H9 (cell line): ENCODE measurements at regions not wholly inside any gene's neighbourhood (a gene's known extent, or its start where the extent isn't known, plus 50 kb on each side); places are given as distances from the start of the nearest gene placed in this dataset.
A peak's percentile ranks its signal among the peaks of the same experiment; 100 is the strongest.

Experiments used
- DNase-seq: peaks from one replicate; pipeline ENCODE4 v3.0.0-alpha.2; 2017
- H2AFZ ChIP-seq: one replicate; pipeline ENCODE4 v1.6.1; 2013; ENCODE audit warnings: mild to moderate bottlenecking, low read length, control low read depth, moderate library complexity
- H2AK5ac ChIP-seq: 2 replicates; pipeline ENCODE4 v1.6.1; 2013; ENCODE audit warnings: low read length, control low read depth, mixed read lengths; ENCODE audit not compliant: insufficient read length
- H2BK120ac ChIP-seq: one replicate; pipeline ENCODE4 v1.6.1; 2013; ENCODE audit warnings: low read depth, mild to moderate bottlenecking, low read length, control low read depth, inconsistent platforms; ENCODE audit not compliant: poor library complexity, severe bottlenecking
- H2BK12ac ChIP-seq: 2 replicates; pipeline ENCODE4 v1.6.1; 2013; ENCODE audit warnings: low read length, control low read depth, mixed read lengths, low read depth; ENCODE audit not compliant: insufficient read length
- H2BK15ac ChIP-seq: 2 replicates; pipeline ENCODE4 v1.6.1; 2013; ENCODE audit warnings: low read depth, low read length, control low read depth
- H2BK20ac ChIP-seq: one replicate; pipeline ENCODE4 v1.6.1; 2013; ENCODE audit warnings: low read depth, mild to moderate bottlenecking, low read length, control low read depth, inconsistent platforms; ENCODE audit not compliant: poor library complexity, severe bottlenecking
- H2BK5ac ChIP-seq: 2 replicates; pipeline ENCODE4 v1.6.1; 2013; ENCODE audit warnings: low read length, control low read depth, mixed read lengths; ENCODE audit not compliant: insufficient read length
- H3K14ac ChIP-seq: 2 replicates; pipeline ENCODE4 v1.6.1; 2013; ENCODE audit warnings: low read length, control low read depth; ENCODE audit not compliant: insufficient read depth
- H3K18ac ChIP-seq: 2 replicates; pipeline ENCODE4 v1.6.1; 2013; ENCODE audit warnings: low read depth, mild to moderate bottlenecking, mixed read lengths, low read length, control low read depth; ENCODE audit not compliant: insufficient read length
- H3K23ac ChIP-seq: 2 replicates; pipeline ENCODE4 v1.6.1; 2013; ENCODE audit warnings: low read length, control low read depth, mixed read lengths, low read depth; ENCODE audit not compliant: insufficient read length
- H3K23me2 ChIP-seq: 2 replicates; pipeline ENCODE4 v1.6.1; 2013; ENCODE audit warnings: low read depth, mild to moderate bottlenecking, mixed read lengths, low read length, control low read depth; ENCODE audit not compliant: insufficient read length, poor library complexity, severe bottlenecking
- H3K27ac ChIP-seq: 2 replicates; pipeline ENCODE4 v1.5.1; 2013; ENCODE audit warnings: low read length, control low read depth, mixed read lengths, low read depth; ENCODE audit not compliant: insufficient read length
- H3K27me3 ChIP-seq: 2 replicates; pipeline ENCODE4 v1.6.1; 2013; ENCODE audit warnings: low read length, control low read depth, inconsistent platforms; ENCODE audit not compliant: insufficient read depth
- H3K4ac ChIP-seq: 2 replicates; pipeline ENCODE4 v1.6.1; 2013; ENCODE audit warnings: low read depth, mild to moderate bottlenecking, control low read depth, inconsistent platforms, low read length, moderate library complexity
- H3K4me1 ChIP-seq: 2 replicates; pipeline ENCODE4 v1.6.1; 2013; ENCODE audit warnings: low read length, control low read depth, inconsistent platforms; ENCODE audit not compliant: insufficient read depth
- H3K4me2 ChIP-seq: 2 replicates; pipeline ENCODE4 v1.6.1; 2013; ENCODE audit warnings: low read length, control low read depth, mixed read lengths; ENCODE audit not compliant: insufficient read length, insufficient read depth
- H3K56ac ChIP-seq: 2 replicates; pipeline ENCODE4 v1.6.1; 2013; ENCODE audit warnings: low read depth, mild to moderate bottlenecking, mixed read lengths, low read length, control low read depth; ENCODE audit not compliant: insufficient read length
- H3K79me1 ChIP-seq: 2 replicates; pipeline ENCODE4 v1.6.1; 2013; ENCODE audit warnings: low read depth, mild to moderate bottlenecking, moderate library complexity, low read length, control low read depth, inconsistent platforms; ENCODE audit not compliant: insufficient read depth, poor library complexity, severe bottlenecking
- H3K79me2 ChIP-seq: 2 replicates; pipeline ENCODE4 v1.6.1; 2013; ENCODE audit warnings: low read length, control low read depth, inconsistent platforms; ENCODE audit not compliant: insufficient read depth
- H3K9ac ChIP-seq: 2 replicates; pipeline ENCODE4 v1.6.1; 2013; ENCODE audit warnings: low read length, control low read depth, mixed read lengths; ENCODE audit not compliant: insufficient read length; ENCODE audit errors: extremely low read depth
- H3K9me3 ChIP-seq: one replicate; pipeline ENCODE4 v1.6.1; 2013; ENCODE audit warnings: low read depth, low read length, inconsistent platforms; ENCODE audit not compliant: control insufficient read depth
- H3T11ph ChIP-seq: one replicate; pipeline ENCODE4 v1.6.1; 2013; ENCODE audit warnings: mild to moderate bottlenecking, low read length, control low read depth, inconsistent platforms
- H4K20me1 ChIP-seq: one replicate; pipeline ENCODE4 v1.6.1; 2013; ENCODE audit not compliant: control insufficient read depth, insufficient read length, insufficient read depth
- H4K5ac ChIP-seq: 2 replicates; pipeline ENCODE4 v1.6.1; 2013; ENCODE audit warnings: low read depth, mild to moderate bottlenecking, mixed read lengths, low read length, control low read depth; ENCODE audit not compliant: insufficient read length
- H4K8ac ChIP-seq: replicated peaks from 2 replicates; pipeline ENCODE4 v1.6.1; 2013; ENCODE audit warnings: low read length, control low read depth, mixed read lengths, low read depth; ENCODE audit not compliant: insufficient read length
- H4K91ac ChIP-seq: 2 replicates; pipeline ENCODE4 v1.6.1; 2013; ENCODE audit warnings: low read depth, mild to moderate bottlenecking, moderate library complexity, mixed read lengths, low read length, control low read depth; ENCODE audit not compliant: insufficient read length
- H3K27ac Mint-ChIP-seq, 3 experiments: 2 replicates in 2 of 3; 3 replicates in 1 of 3; pipeline ENCODE4 v1.8.0; 2020 to 2021; ENCODE audit warnings: mixed read lengths in 3 of 3, mild to moderate bottlenecking in 1 of 3, moderate library complexity in 1 of 3
- H3K27me3 Mint-ChIP-seq: 2 replicates; pipeline ENCODE4 v1.8.0; 2021; ENCODE audit warnings: low read depth, mild to moderate bottlenecking, moderate library complexity, mixed read lengths
- H3K36me3 Mint-ChIP-seq, 3 experiments: 2 replicates in 2 of 3; 3 replicates in 1 of 3; pipeline ENCODE4 v1.8.0; 2020 to 2021; ENCODE audit warnings: low read depth in 3 of 3, mixed read lengths in 3 of 3; ENCODE audit not compliant: insufficient read depth in 1 of 3
- H3K4me1 Mint-ChIP-seq, 2 experiments: 2 replicates each; pipeline ENCODE4 v1.8.0; 2020; ENCODE audit warnings: mixed read lengths in 2 of 2
- H3K4me3 Mint-ChIP-seq, 2 experiments: 2 replicates in 1 of 2; 3 replicates in 1 of 2; pipeline ENCODE4 v1.8.0; 2020 to 2021; ENCODE audit warnings: mild to moderate bottlenecking in 2 of 2, mixed read lengths in 2 of 2, moderate library complexity in 1 of 2
- H3K9me3 Mint-ChIP-seq, 2 experiments: 2 replicates in 1 of 2; 3 replicates in 1 of 2; pipeline ENCODE4 v1.8.0; 2020; ENCODE audit warnings: mild to moderate bottlenecking in 2 of 2, mixed read lengths in 2 of 2, moderate library complexity in 1 of 2
- WGBS: extraction: QIAGEN DNeasy Blood & Tissue Kit; methylation state at CpG from one replicate; pipeline ENCODE4 v1.1.7; 2013; ENCODE audit warnings: missing lambda C conversion rate, low lambda C conversion rate, mixed read lengths; ENCODE audit not compliant: insufficient read length; ENCODE audit errors: extremely low coverage; 5-methylcytosine and 5-hydroxymethylcytosine counted together
- TF ChIP-seq, protein P1 (sequence below): fragments of 200-600 bp; sonication (generic); conservative IDR thresholded peaks from 3 replicates; pipeline ENCODE4 v1.8.0; 2021; ENCODE audit warnings: antibody characterized with exemption, mild to moderate bottlenecking

DNA sequence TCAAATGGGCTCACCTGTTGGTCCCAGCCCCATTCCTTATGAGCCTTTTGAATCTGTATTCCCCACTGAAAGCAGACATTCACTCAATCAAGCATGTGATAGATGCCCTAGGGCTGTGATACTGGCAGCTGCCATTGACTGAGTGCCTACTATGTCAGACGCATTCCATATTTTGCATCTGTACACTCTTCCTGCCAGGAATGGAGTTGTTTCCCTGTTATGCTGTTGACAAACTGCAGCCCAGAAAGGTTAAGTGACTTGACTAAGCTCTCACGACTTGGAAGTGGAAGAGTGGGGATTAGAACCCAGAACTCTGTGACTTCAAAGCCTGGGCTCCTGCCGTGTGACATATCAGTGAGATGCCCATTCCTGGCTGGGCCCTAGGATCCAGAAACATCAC, 211.4 kb downstream of the RPLP1 start:
- Histone ChIP-seq H4K20me1 (no peaks in the 10 kb centered on the region), H2BK120ac (no peak overlapping the region), H3K18ac (no peak overlapping the region), H2BK15ac (no peak overlapping the region), H4K8ac (no peak overlapping the region), H2BK5ac (no peak overlapping the region), H2BK12ac (no peak overlapping the region), H3K23ac (no peak overlapping the region), H2BK20ac (no peak overlapping the region), H2AK5ac (no peak overlapping the region), H3K4me2 (no peak overlapping the region), H4K5ac (no peak overlapping the region), H4K91ac (no peak overlapping the region), H2AFZ (no peak overlapping the region), H3K56ac (no peak overlapping the region), H3K79me2 (no peaks in the 10 kb centered on the region), H3K14ac (no peak overlapping the region), H3K9me3 (no peaks in the 10 kb centered on the region), H3K23me2 (no peaks in the 10 kb centered on the region), H3K27me3 (no peaks in the 10 kb centered on the region), H3T11ph (no peak overlapping the region), H3K27ac (no peak overlapping the region), H3K79me1 (no peaks in the 10 kb centered on the region), H3K9ac (no peak overlapping the region), H3K4ac (no peak overlapping the region), H3K4me1 (no peaks in the 10 kb centered on the region)
- peaks cover 6 to 16% of the 10 kb centered on the region in 2 experiments; a peak in 3 of 4 replicates for H3K4me1 Mint-ChIP-seq
- TF ChIP-seq, protein P1, sequence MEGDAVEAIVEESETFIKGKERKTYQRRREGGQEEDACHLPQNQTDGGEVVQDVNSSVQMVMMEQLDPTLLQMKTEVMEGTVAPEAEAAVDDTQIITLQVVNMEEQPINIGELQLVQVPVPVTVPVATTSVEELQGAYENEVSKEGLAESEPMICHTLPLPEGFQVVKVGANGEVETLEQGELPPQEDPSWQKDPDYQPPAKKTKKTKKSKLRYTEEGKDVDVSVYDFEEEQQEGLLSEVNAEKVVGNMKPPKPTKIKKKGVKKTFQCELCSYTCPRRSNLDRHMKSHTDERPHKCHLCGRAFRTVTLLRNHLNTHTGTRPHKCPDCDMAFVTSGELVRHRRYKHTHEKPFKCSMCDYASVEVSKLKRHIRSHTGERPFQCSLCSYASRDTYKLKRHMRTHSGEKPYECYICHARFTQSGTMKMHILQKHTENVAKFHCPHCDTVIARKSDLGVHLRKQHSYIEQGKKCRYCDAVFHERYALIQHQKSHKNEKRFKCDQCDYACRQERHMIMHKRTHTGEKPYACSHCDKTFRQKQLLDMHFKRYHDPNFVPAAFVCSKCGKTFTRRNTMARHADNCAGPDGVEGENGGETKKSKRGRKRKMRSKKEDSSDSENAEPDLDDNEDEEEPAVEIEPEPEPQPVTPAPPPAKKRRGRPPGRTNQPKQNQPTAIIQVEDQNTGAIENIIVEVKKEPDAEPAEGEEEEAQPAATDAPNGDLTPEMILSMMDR, result no peak
- H3K9me3 Mint-ChIP-seq, result no peaks in the 10 kb centered on the region
- 0 out of 7 replicates have a peak overlapping the region, but pooled peaks of 1 of the 3 experiments have one; percentile 10 for H3K27ac Mint-ChIP-seq
- no peaks in the 10 kb centered on the region for H3K36me3 Mint-ChIP-seq
- H3K27me3 Mint-ChIP-seq, result no peaks in the 10 kb centered on the region
- no peak for DNase-seq
- WGBS, result no CpG with 5 or more reads among the region's 3 CpGs
- H3K4me3 Mint-ChIP-seq, result no peak overlapping the region
